Sigmoid colon (tissue), 4 donors: ENCODE measurements at regions not wholly inside any gene's neighbourhood (a gene's known extent, or its start where the extent isn't known, plus 50 kb on each side); places are given as distances from the start of the nearest gene placed in this dataset.

Experiments
- EP300 ChIP-seq, 4 donors: sonication (generic); formaldehyde crosslinking; IDR thresholded peaks; one replicate each; pipeline ENCODE4 v1.6.1; 2017; ENCODE audit warnings: antibody characterized with exemption in 4 of 4
- TF ChIP-seq, protein P1 (sequence below), 4 experiments: fragments of 450-650 bp in 3 of 4; fragments of 200-600 bp in 1 of 4; IDR thresholded peaks; one replicate each; pipeline ENCODE4 v1.5.1; 2016 to 2019; ENCODE audit warnings: antibody characterized with exemption in 4 of 4, mild to moderate bottlenecking in 3 of 4, moderate library complexity in 2 of 4

DNA sequence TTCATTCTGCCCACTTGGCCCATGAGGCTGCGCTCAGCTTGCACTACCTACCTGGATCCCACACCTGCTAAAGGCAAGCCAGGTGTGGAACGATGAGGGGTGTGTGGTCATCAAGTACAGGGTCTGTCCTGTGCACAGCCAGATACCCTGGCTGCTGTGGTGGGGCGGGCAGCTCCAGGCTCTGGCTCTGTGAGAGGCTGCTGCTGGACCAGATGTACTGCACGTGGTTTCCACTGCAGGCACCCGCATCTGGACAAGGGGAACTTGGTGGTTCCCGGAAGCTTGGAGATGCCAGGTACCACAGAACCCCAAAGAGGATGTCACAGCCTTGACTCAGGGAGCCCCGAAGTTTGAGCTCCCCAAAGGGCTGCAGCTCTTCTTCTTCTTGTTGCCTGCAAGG, 68.1 kb upstream of the ZNF804A start:
- TF ChIP-seq, protein P1, sequence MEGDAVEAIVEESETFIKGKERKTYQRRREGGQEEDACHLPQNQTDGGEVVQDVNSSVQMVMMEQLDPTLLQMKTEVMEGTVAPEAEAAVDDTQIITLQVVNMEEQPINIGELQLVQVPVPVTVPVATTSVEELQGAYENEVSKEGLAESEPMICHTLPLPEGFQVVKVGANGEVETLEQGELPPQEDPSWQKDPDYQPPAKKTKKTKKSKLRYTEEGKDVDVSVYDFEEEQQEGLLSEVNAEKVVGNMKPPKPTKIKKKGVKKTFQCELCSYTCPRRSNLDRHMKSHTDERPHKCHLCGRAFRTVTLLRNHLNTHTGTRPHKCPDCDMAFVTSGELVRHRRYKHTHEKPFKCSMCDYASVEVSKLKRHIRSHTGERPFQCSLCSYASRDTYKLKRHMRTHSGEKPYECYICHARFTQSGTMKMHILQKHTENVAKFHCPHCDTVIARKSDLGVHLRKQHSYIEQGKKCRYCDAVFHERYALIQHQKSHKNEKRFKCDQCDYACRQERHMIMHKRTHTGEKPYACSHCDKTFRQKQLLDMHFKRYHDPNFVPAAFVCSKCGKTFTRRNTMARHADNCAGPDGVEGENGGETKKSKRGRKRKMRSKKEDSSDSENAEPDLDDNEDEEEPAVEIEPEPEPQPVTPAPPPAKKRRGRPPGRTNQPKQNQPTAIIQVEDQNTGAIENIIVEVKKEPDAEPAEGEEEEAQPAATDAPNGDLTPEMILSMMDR (IDR thresholded peaks at IDR 0.05), result no peak
- TF ChIP-seq EP300 (IDR thresholded peaks at IDR 0.05), result no peak
